ENCODE measurements at regions not wholly inside any gene's neighbourhood (a gene's known extent, or its start where the extent isn't known, plus 50 kb on each side); places are given as distances from the start of the nearest gene placed in this dataset.

- TF ChIP-seq, protein P1, sequence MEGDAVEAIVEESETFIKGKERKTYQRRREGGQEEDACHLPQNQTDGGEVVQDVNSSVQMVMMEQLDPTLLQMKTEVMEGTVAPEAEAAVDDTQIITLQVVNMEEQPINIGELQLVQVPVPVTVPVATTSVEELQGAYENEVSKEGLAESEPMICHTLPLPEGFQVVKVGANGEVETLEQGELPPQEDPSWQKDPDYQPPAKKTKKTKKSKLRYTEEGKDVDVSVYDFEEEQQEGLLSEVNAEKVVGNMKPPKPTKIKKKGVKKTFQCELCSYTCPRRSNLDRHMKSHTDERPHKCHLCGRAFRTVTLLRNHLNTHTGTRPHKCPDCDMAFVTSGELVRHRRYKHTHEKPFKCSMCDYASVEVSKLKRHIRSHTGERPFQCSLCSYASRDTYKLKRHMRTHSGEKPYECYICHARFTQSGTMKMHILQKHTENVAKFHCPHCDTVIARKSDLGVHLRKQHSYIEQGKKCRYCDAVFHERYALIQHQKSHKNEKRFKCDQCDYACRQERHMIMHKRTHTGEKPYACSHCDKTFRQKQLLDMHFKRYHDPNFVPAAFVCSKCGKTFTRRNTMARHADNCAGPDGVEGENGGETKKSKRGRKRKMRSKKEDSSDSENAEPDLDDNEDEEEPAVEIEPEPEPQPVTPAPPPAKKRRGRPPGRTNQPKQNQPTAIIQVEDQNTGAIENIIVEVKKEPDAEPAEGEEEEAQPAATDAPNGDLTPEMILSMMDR (conservative IDR thresholded peaks at IDR 0.05) = peak; percentile 80
- Histone ChIP-seq H3K9me3 (ENCODE audit: control insufficient read depth, low read depth, low read length) (no peaks in the 10 kb centered on the region), H2AFZ (ENCODE audit: low read length) (peak overlapping the region; percentile 65), H3K4me2 (ENCODE audit: insufficient read depth, insufficient read length, low read length) (no peak overlapping the region), H2BK15ac (ENCODE audit: low read depth, low read length) (no peak overlapping the region), H4K5ac (ENCODE audit: insufficient read length, low read depth, low read length) (no peak overlapping the region), H3K4ac (ENCODE audit: low read depth, low read length) (no peak overlapping the region), H2BK12ac (ENCODE audit: insufficient read length, low read depth, low read length) (no peak overlapping the region), H3K18ac (ENCODE audit: insufficient read length, low read depth, low read length) (no peak overlapping the region), H2AK5ac (ENCODE audit: insufficient read length, low read length) (no peak overlapping the region), H2BK20ac (ENCODE audit: low read depth, low read length, poor library complexity, severe bottlenecking) (no peak overlapping the region), H3K79me2 (ENCODE audit: insufficient read depth, low read length) (no peaks in the 10 kb centered on the region), H3K79me1 (ENCODE audit: insufficient read depth, low read depth, low read length, poor library complexity, severe bottlenecking) (no peaks in the 10 kb centered on the region), H3K14ac (ENCODE audit: insufficient read depth, low read length) (no peak overlapping the region), H2BK5ac (ENCODE audit: insufficient read length, low read length) (no peak overlapping the region), H3K27me3 (ENCODE audit: insufficient read depth, low read length) (no peaks in the 10 kb centered on the region), H4K8ac (replicated peaks; ENCODE audit: insufficient read length, low read depth, low read length) (no peak overlapping the region), H2BK120ac (ENCODE audit: low read depth, low read length, poor library complexity, severe bottlenecking) (no peak overlapping the region), H3K23ac (ENCODE audit: insufficient read length, low read depth, low read length) (no peak overlapping the region), H4K91ac (ENCODE audit: insufficient read length, low read depth, low read length) (no peak overlapping the region), H3T11ph (ENCODE audit: low read length) (no peak overlapping the region), H3K4me1 (ENCODE audit: insufficient read depth, low read length) (no peaks in the 10 kb centered on the region), H4K20me1 (ENCODE audit: control insufficient read depth, insufficient read depth, insufficient read length) (no peaks in the 10 kb centered on the region), H3K23me2 (ENCODE audit: insufficient read length, low read depth, low read length, poor library complexity, severe bottlenecking) (no peaks in the 10 kb centered on the region), H3K56ac (ENCODE audit: insufficient read length, low read depth, low read length) (no peak overlapping the region), H3K27ac (ENCODE audit: insufficient read length, low read depth, low read length) (no peak overlapping the region), H3K9ac (ENCODE audit: extremely low read depth, insufficient read length, low read length) (no peak overlapping the region)
- Mint-ChIP-seq H3K27ac (no peak overlapping the region; a peak in 1 of 7 replicates), H3K9me3 (0 out of 5 replicates have a peak, but pooled peaks cover 0 to 3% of the 10 kb centered on the region in 2 experiments), H3K4me1 (0 out of 4 replicates have a peak, but pooled peaks cover 2 to 3% of the 10 kb centered on the region in 2 experiments), H3K36me3 (ENCODE audit: insufficient read depth in 1 of 3, low read depth in 3 of 3) (peaks cover 0 to 2% (median 0%) of the 10 kb centered on the region in 3 experiments; a peak in 2 of 7 replicates), H3K27me3 (ENCODE audit: low read depth) (no peaks in the 10 kb centered on the region; the same call in 1 of the 2 replicates), H3K4me3 (no peak overlapping the region)
- WGBS (ENCODE audit: extremely low coverage, insufficient read length, low lambda C conversion rate) = no CpG with 5 or more reads among the region's 6 CpGs
- DNase-seq = peak; percentile 73
Observed at GRCh38 chr4:115851918-115852766, 738.7 kb upstream of the NDST4 start.
